Neural progenitor cell (in vitro differentiated cells): ENCODE measurements at regions not wholly inside any gene's neighbourhood (a gene's known extent, or its start where the extent isn't known, plus 50 kb on each side); places are given as distances from the start of the nearest gene placed in this dataset.

Source experiments
- EZH2 ChIP-seq: fragments of 200-600 bp; sonication (generic); IDR thresholded peaks from 2 replicates; pipeline ENCODE4 v1.6.1; 2017; ENCODE audit warnings: antibody characterized with exemption, mild to moderate bottlenecking, moderate library complexity
- EZH2phosphoT487 ChIP-seq: fragments of 200-600 bp; sonication (generic); IDR thresholded peaks from 2 replicates; pipeline ENCODE4 v1.6.1; 2017; ENCODE audit warnings: antibody characterized with exemption
- TF ChIP-seq, protein P1 (sequence below): fragments of 200-600 bp; sonication (generic); IDR thresholded peaks from 2 replicates; pipeline ENCODE4 v1.5.1; 2017; ENCODE audit warnings: antibody characterized with exemption, mild to moderate bottlenecking

DNA sequence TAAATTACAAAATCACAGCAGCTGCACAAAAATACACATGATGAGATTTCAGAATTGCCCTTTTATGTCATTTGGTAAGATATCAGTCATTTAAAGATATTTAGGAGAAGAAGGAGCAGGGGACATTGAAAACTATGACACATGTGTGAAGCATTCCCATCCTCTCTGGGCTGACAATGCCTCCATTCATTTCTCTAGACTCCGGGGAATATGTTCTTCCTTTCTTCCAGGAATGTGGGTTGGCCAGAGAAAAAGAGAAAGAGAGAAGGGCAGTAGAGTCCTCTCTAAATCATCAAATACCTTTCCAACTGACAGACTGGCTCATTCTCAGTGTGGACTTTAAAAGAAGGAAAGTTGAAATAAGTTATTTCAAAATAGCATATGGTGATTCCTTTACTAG, 205.6 kb upstream of the ADAMTSL1 start:
- TF ChIP-seq, protein P1, sequence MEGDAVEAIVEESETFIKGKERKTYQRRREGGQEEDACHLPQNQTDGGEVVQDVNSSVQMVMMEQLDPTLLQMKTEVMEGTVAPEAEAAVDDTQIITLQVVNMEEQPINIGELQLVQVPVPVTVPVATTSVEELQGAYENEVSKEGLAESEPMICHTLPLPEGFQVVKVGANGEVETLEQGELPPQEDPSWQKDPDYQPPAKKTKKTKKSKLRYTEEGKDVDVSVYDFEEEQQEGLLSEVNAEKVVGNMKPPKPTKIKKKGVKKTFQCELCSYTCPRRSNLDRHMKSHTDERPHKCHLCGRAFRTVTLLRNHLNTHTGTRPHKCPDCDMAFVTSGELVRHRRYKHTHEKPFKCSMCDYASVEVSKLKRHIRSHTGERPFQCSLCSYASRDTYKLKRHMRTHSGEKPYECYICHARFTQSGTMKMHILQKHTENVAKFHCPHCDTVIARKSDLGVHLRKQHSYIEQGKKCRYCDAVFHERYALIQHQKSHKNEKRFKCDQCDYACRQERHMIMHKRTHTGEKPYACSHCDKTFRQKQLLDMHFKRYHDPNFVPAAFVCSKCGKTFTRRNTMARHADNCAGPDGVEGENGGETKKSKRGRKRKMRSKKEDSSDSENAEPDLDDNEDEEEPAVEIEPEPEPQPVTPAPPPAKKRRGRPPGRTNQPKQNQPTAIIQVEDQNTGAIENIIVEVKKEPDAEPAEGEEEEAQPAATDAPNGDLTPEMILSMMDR = no peak
- TF ChIP-seq EZH2 (no peak), EZH2phosphoT487 (no peak)
